OCI-LY3 (cell line): ENCODE measurements at regions not wholly inside any gene's neighbourhood (a gene's known extent, or its start where the extent isn't known, plus 50 kb on each side); places are given as distances from the start of the nearest gene placed in this dataset.

Experiments used
- CTCF ChIP-seq: fragments of 200-600, 300-600 bp; sonication (generic); IDR thresholded peaks from 2 replicates; pipeline ENCODE4 v1.5.1; 2014; ENCODE audit warnings: antibody characterized with exemption, low read length, low read depth
- EZH2phosphoT487 ChIP-seq: fragments of 200-600 bp; shearing (Covaris generic); IDR thresholded peaks from 2 replicates; pipeline ENCODE4 v1.6.1; 2018; ENCODE audit warnings: antibody characterized with exemption, mixed run types, low read depth

GRCh38 chr3:852033-852432, 240.8 kb upstream of the CNTN6 start:
- TF ChIP-seq CTCF, result peak; percentile 46
- no peak for TF ChIP-seq EZH2phosphoT487
